NCI-H69 (cell line): ENCODE measurements at regions not wholly inside any gene's neighbourhood (a gene's known extent, or its start where the extent isn't known, plus 50 kb on each side); places are given as distances from the start of the nearest gene placed in this dataset.
"Not testable (repeated sequence)": the region's sequence is repeated elsewhere in the genome, so short reads cannot be mapped to it uniquely, and the experiment has no call there.

ENCODE experiments used
- DNase-seq: peaks from one replicate; lab custom pipeline; 2025; lab: John Stamatoyannopoulos, UW

- DNase-seq, result no peak
Measured at GRCh38 chr2:65605743-65606058, 173.3 kb upstream of the SPRED2 start.

- DNase-seq, result no peak
Measured at GRCh38 chr2:65605058-65605742, 172.8 kb upstream of the SPRED2 start.

DNA sequence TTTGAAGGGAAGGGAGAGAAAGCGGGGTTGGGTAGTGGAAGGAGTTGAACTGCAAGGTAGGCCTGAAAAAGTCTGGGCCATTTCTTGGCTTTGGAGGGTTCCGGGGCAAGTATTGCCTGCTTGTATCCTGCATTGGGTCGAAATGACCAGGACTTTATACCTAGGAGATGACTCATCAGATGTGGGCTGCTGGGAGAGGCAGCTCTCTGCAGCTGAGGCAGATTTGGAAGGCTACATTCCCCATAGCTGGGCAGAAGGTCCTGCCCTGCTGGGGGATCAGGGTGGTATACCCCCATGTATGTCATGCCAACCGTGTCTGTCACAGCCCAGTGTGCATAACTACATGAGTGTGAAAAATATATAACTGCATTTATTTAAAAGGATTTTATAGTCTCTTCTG is 171.8 kb upstream of the SPRED2 start:
- no peak for DNase-seq

GRCh38 chr2:65602603-65603235 is 170.3 kb upstream of the SPRED2 start:
- no peak for DNase-seq

DNA sequence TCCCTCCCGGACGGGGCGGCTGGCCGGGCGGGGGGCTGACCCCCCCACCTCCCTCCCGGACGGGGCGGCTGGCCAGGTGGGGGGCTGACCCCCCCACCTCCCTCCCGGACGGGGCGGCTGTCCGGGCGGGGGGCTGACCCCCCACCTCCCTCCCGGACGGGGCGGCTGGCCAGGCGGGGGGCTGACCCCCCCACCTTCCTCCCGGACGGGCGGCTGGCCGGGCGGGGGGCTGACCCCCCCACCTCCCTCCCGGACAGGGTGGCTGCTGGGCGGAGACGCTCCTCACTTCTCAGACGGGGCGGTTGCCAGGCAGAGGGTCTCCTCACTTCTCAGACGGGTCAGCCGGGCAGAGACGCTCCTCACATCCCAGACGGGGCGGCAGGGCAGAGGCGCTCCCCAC is 168.5 kb upstream of the SPRED2 start:
- DNase-seq, result not testable (repeated sequence)

DNA sequence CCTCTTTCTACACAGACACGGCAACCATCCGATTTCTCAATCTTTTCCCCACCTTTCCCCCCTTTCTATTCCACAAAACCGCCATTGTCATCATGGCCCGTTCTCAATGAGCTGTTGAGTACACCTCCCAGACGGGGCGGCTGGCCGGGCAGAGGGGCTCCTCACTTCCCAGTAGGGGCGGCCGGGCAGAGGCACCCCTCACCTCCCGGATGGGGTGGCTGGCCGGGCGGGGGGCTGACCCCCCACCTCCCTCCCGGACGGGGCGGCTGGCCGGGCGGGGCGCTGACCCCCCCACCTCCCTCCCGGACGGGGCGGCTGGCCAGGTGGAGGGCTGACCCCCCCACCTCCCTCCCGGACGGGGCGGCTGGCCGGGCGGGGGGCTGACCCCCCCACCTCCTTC is 168.0 kb upstream of the SPRED2 start:
- DNase-seq, result not testable (repeated sequence)

DNA sequence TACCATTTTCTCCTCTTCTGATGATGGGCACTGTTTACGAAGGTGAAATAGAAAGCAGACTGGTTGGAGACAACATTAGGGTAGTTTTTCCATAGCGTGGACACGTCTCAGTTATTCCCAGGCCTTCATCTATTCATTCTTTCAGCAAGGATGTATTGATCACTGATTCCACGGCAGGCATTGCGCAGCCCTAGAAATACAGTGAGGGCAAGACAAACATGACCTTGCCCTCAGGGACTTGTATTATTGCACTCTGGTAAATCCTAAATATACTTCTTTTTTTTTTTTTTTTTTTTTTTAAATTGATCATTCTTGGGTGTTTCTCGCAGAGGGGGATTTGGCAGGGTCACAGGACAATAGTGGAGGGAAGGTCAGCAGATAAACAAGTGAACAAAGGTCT is 167.3 kb upstream of the SPRED2 start:
- DNase-seq, result no peak

GRCh38 chr2:65598996-65599395 is 166.6 kb upstream of the SPRED2 start:
- DNase-seq, result no peak

DNA sequence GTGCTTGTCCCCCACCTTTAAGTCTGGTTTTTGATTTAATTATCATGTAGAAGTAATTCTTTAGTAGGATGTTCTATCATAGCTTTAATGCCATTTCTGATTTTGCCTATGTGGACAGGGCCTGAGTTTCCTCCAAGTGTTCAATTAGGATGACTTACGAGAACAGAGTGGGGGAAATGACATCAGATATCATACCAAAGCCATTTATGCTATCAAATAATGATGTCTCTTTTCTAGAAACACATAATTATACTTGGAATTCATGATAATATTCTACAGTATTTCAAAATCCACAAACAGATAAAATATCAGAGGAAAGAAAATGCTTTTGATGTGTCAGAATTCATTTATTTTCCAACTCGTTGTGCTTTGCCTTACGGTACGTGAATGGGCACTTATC is 165.9 kb upstream of the SPRED2 start:
- no peak for DNase-seq

DNA sequence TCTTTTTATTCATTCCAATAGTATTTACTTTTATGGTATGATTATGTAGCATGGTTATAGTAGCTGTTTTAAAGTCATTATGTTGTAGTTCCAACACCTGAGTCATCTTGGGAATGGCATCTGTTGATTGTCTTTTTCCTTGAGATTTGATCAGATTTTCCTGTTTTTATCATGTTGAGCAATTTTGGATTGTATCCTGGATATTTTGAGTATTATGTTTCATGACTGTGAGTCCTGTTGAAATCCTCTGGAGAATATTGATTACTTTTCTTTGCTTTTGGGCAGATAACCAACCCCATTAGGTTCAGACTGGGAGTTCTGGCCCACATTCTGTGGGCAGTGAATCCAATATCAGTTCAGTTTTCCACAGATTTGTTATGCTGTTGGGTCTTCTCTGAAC is 163.2 kb upstream of the SPRED2 start:
- no peak for DNase-seq

GRCh38 chr2:65594150-65594549 is 161.8 kb upstream of the SPRED2 start:
- DNase-seq, result no peak

DNA sequence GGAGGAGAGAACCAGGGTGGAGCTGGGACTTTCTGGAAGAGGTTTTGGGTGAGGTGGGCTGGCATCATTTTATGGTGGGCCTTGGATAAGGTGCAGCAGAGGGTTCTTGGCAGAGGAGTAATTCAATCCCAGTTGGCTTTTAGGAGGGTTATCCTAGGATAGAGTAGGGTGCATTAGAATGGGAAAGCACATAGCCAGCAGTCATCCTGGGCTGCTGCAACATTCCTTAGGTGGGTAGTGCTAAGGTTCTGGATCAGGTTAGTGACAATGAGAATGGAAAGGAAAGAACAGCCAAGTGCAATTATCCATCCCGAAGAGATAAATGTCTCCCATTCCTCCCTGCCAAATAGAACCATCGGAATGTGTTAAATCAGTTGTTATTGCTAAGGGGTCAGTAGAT is 157.3 kb upstream of the SPRED2 start:
- DNase-seq, result no peak

DNA sequence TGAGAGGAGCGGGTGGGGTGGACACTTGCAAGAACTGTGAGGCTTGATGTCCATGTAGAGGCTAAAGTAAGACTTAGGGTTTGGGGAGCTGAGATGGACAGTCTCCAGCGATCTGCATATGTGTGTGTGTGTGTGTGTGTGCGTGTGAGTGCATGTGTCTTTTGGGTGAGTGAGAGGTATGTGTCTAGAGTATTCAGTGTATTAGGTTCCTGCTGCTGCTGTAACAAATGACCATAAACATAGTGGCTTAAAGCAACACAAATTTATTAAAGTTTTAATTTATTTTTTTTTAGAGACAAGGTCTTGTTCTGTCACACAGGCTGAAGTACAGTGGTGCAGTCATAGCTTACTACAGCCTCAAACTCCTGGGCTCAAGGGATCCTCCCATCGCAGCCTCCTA is 155.4 kb upstream of the SPRED2 start:
- DNase-seq, result no peak

GRCh38 chr2:65586516-65586915 is 154.1 kb upstream of the SPRED2 start:
- DNase-seq, result no peak

GRCh38 chr2:65583061-65583460 is 150.7 kb upstream of the SPRED2 start:
- no peak for DNase-seq

DNA sequence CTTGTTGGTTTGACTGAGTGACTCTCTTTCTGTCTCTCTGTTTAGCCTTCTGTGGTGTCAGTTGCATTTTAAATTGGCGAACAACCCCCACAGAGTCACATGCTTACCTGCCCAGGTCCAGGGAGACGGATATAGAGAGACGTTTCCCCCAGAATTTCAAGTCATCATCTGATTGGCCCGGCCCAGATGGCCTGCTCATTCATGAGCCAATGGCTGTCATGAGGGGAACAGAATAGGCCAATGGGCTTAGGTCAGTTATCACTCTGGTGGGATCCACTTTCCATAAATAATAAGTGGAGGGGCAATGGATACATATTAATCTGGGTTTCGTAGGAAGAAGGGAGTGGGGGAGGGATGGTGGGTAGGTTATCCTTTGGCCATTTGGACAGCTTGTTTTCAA is 150.0 kb upstream of the SPRED2 start:
- DNase-seq, result no peak

- no peak for DNase-seq
Measured at GRCh38 chr2:65580824-65581223, 148.4 kb upstream of the SPRED2 start.

GRCh38 chr2:65579506-65580235 is 147.3 kb upstream of the SPRED2 start:
- no peak for DNase-seq

DNA sequence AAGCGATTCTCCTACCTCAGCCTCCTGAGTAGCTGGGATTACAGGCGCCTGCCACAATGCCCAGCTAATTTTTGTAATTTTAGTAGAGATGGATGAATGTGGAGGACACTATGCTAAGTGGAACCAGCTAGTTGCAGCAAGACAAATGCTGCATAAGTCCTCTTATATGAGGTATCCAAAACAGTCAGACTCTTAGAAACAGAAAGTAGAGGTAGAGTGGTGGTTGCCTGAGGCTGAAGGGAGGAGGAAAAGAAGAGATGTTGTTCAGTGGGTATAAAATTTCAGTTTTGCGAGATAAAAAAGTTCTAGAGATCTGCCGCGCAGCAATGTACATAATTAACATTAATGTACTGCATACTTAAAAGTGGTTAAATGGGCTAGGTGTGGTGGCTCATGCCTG is 145.3 kb upstream of the SPRED2 start:
- DNase-seq, result no peak

- DNase-seq, result no peak
Measured at GRCh38 chr2:65576861-65577601, 144.6 kb upstream of the SPRED2 start.

DNA sequence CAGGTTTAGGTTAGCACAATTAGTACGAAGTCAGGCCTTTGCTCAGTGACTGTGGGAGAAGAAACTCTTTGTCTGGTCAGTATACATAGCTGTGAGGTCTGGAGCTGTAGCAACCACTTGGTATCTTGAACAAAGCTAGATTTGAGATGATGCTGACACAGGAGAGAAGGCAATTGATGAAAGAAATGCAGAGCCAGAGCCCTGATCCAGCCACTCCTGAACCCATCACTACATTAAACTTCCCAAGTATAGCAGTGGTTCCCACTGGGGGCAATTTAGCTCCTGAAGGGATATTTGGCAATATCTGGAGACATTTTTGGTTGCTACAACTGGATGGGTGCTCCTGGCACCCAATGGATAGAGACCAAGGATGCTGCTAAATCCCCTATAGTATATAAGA is 143.9 kb upstream of the SPRED2 start:
- DNase-seq, result no peak

DNA sequence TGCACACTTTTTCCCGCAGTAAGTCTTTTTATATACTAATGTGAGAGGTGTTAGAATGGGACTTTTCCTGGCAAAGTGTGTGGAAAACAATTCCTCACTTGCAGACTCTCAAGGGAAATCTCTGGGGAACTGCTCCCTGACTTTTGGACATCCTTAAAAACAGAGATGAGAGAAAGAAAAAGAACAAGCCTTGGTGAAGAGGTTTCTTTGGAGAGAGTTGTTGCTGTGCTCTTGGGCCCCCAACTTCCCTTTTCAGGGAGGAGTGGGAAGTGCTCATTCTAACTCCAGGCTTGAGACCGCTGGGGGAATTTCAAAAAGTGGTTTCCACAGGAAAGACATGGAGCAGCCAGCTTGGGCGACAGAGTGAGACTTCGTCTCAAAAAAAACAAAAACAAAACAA is 142.6 kb upstream of the SPRED2 start:
- DNase-seq, result no peak
